HEK293 (cell line): ENCODE measurements at regions not wholly inside any gene's neighbourhood (a gene's known extent, or its start where the extent isn't known, plus 50 kb on each side); places are given as distances from the start of the nearest gene placed in this dataset.
A peak's percentile ranks its signal among the peaks of the same experiment; 100 is the strongest.

Experiments
- ATF2 ChIP-seq: fragments of 450-650 bp; formaldehyde crosslinking; IDR thresholded peaks from 2 replicates; pipeline ENCODE4 v1.5.1; 2016; ENCODE audit warnings: missing biosample characterization, missing genetic modification characterization, low read depth
- WT1 ChIP-seq: fragments of 450-650 bp; formaldehyde crosslinking; IDR thresholded peaks from 2 replicates; pipeline ENCODE4 v1.5.1; 2016; ENCODE audit warnings: missing biosample characterization, missing genetic modification characterization
- ZBTB49 ChIP-seq: fragments of 450-650 bp; formaldehyde crosslinking; IDR thresholded peaks from 2 replicates; pipeline ENCODE4 v1.5.1; 2016; ENCODE audit warnings: missing biosample characterization, missing genetic modification characterization, low read depth
- ZNF155 ChIP-seq: fragments of 450-650 bp; formaldehyde crosslinking; IDR thresholded peaks from 2 replicates; pipeline ENCODE4 v1.5.1; 2016; ENCODE audit warnings: missing biosample characterization, missing genetic modification characterization
- ZNF16 ChIP-seq: fragments of 450-650 bp; formaldehyde crosslinking; IDR thresholded peaks from 2 replicates; pipeline ENCODE4 v1.5.1; 2016; ENCODE audit warnings: low read depth, missing biosample characterization, missing genetic modification characterization
- ZNF24 ChIP-seq: fragments of 450-650 bp; formaldehyde crosslinking; IDR thresholded peaks from 2 replicates; pipeline ENCODE4 v1.5.1; 2016; ENCODE audit warnings: missing biosample characterization, missing genetic modification characterization
- ZNF510 ChIP-seq: fragments of 450-650 bp; formaldehyde crosslinking; IDR thresholded peaks from 2 replicates; pipeline ENCODE4 v1.5.1; 2018; ENCODE audit warnings: mild to moderate bottlenecking, missing genetic modification characterization, missing biosample characterization; ENCODE audit not compliant: insufficient replicate concordance
- ZNF610 ChIP-seq: fragments of 450-650 bp; formaldehyde crosslinking; IDR thresholded peaks from 2 replicates; pipeline ENCODE4 v1.5.1; 2016; ENCODE audit warnings: missing biosample characterization, missing genetic modification characterization, borderline replicate concordance
- ZNF670 ChIP-seq: fragments of 450-650 bp; formaldehyde crosslinking; IDR thresholded peaks from 2 replicates; pipeline ENCODE4 v1.5.1; 2016; ENCODE audit warnings: missing biosample characterization, missing genetic modification characterization, low read depth
- TF ChIP-seq, protein P1 (sequence below): fragments of 450-650 bp; formaldehyde crosslinking; IDR thresholded peaks from 2 replicates; pipeline ENCODE4 v1.5.1; 2016; ENCODE audit warnings: missing biosample characterization, missing genetic modification characterization
- TF ChIP-seq, protein P2 (sequence below): fragments of 450-650 bp; formaldehyde crosslinking; IDR thresholded peaks from 2 replicates; pipeline ENCODE4 v1.5.1; 2016; ENCODE audit warnings: missing biosample characterization, missing genetic modification characterization
- TF ChIP-seq, protein P3 (sequence below): fragments of 450-650 bp; formaldehyde crosslinking; IDR thresholded peaks from 2 replicates; pipeline ENCODE4 v1.5.1; 2016; ENCODE audit warnings: missing biosample characterization, missing genetic modification characterization

DNA sequence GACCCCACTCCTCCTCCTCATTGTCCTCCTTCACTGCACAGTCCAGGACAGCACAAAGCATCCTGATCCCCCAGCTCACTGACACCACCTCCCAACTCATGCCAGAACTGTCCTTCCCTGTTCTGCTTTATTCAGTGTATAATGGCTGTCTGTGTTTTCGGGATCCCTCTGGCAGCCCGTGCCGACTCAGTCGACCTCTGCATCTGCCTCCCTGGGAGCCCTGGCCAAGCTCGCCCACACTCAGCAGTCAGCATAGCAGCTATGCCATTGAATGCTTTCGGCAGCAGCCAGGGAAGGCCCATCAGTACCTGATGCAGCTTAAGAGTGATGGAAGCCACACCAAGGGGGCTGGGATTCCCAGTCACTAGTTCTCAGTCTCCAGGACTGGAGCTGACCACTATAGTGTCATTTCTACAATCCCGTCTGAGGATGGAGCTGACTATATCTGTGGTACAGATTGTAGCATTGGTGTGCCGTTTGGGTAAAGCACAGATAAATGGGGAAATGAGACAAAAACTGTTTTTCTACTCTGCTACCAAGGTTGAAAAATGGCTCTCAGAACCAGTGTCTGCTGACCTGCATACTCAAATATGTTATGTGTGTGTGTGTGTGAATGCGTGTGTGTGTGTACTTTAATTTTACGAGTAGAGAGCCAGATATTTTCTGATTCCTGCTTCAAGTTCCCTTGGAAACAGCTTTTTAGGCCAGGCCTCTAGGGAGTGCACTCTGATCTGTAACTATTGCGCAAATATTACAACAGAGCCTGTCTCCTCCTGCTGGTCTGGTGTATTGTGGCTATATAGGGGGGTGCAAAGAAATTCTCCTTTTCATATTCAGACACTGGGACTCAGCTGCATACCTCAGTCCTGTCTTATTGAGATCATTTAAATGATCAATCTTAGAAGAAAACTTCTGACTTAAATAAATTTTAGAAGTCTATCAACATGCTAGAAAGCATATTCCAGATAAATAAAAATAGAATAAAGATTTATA is 78.8 kb upstream of the TOP3B start (continued):
- TF ChIP-seq ZNF16 (tag by site-specific recombination) = no peak
- TF ChIP-seq ZBTB49 (tag by site-specific recombination) = no peak
- no peak for TF ChIP-seq WT1 (tag by site-specific recombination)
- TF ChIP-seq, protein P1, sequence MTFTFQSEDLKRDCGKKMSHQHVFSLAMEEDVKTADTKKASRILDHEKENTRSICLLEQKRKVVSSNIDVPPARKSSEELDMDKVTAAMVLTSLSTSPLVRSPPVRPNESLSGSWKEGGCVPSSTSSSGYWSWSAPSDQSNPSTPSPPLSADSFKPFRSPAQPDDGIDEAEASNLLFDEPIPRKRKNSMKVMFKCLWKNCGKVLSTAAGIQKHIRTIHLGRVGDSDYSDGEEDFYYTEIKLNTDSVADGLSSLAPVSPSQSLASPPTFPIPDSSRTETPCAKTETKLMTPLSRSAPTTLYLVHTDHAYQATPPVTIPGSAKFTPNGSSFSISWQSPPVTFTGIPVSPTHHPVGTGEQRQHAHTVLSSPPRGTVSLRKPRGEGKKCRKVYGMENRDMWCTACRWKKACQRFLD (tag by site-specific recombination) = no peak
- TF ChIP-seq ATF2 = no peak
- TF ChIP-seq ZNF670 (tag by site-specific recombination) = no peak
- TF ChIP-seq, protein P2, sequence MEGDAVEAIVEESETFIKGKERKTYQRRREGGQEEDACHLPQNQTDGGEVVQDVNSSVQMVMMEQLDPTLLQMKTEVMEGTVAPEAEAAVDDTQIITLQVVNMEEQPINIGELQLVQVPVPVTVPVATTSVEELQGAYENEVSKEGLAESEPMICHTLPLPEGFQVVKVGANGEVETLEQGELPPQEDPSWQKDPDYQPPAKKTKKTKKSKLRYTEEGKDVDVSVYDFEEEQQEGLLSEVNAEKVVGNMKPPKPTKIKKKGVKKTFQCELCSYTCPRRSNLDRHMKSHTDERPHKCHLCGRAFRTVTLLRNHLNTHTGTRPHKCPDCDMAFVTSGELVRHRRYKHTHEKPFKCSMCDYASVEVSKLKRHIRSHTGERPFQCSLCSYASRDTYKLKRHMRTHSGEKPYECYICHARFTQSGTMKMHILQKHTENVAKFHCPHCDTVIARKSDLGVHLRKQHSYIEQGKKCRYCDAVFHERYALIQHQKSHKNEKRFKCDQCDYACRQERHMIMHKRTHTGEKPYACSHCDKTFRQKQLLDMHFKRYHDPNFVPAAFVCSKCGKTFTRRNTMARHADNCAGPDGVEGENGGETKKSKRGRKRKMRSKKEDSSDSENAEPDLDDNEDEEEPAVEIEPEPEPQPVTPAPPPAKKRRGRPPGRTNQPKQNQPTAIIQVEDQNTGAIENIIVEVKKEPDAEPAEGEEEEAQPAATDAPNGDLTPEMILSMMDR (tag by site-specific recombination) = peak; percentile 32; the same call in 1 of the 2 replicates
- TF ChIP-seq, protein P3, sequence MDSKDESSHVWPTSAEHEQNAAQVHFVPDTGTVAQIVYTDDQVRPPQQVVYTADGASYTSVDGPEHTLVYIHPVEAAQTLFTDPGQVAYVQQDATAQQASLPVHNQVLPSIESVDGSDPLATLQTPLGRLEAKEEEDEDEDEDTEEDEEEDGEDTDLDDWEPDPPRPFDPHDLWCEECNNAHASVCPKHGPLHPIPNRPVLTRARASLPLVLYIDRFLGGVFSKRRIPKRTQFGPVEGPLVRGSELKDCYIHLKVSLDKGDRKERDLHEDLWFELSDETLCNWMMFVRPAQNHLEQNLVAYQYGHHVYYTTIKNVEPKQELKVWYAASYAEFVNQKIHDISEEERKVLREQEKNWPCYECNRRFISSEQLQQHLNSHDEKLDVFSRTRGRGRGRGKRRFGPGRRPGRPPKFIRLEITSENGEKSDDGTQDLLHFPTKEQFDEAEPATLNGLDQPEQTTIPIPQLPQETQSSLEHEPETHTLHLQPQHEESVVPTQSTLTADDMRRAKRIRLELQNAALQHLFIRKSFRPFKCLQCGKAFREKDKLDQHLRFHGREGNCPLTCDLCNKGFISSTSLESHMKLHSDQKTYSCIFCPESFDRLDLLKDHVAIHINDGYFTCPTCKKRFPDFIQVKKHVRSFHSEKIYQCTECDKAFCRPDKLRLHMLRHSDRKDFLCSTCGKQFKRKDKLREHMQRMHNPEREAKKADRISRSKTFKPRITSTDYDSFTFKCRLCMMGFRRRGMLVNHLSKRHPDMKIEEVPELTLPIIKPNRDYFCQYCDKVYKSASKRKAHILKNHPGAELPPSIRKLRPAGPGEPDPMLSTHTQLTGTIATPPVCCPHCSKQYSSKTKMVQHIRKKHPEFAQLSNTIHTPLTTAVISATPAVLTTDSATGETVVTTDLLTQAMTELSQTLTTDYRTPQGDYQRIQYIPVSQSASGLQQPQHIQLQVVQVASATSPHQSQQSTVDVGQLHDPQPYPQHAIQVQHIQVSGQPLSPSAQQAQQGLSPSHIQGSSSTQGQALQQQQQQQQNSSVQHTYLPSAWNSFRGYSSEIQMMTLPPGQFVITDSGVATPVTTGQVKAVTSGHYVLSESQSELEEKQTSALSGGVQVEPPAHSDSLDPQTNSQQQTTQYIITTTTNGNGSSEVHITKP (tag by site-specific recombination) = peak; percentile 31; the same call in 1 of the 2 replicates
- no peak for TF ChIP-seq ZNF24 (tag by site-specific recombination)
- no peak for TF ChIP-seq ZNF610
- no peak for TF ChIP-seq ZNF155 (tag by site-specific recombination)
- TF ChIP-seq ZNF510 = no peak
- TF ChIP-seq, all 188 proteins: peak for 4
